GM19099 (cell line): ENCODE measurements at regions not wholly inside any gene's neighbourhood (a gene's known extent, or its start where the extent isn't known, plus 50 kb on each side); places are given as distances from the start of the nearest gene placed in this dataset.

Experiments
- POLR2A ChIP-seq: IDR thresholded peaks from 3 replicates; pipeline ENCODE4 v1.6.1; 2011; ENCODE audit warnings: low read depth; ENCODE audit not compliant: insufficient read length; ENCODE audit errors: extremely low read depth

DNA sequence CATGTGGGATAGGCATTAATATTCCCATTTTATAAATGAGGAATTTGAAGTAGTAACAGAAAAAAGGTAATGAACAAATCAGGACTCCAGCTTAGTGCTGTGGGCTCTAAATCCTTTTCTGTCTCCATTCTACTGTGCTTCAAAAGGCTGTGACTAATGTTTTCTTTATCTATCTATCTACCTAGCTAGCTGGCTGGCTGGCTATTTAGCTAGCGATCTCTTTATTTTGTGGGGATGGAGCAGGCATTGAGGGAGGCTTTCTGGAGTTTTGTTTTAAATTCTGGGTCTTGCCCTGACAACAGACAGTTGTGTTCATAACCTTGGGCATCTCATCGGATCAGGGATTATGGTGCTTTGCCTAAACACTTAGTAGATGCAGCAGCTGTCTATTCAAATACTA, 139.2 kb downstream of the SOX4 start:
- TF ChIP-seq POLR2A = no peak

GRCh38 chr6:21733311-21733710, 139.8 kb downstream of the SOX4 start:
- no peak for TF ChIP-seq POLR2A

GRCh38 chr6:21734204-21734603, 140.7 kb downstream of the SOX4 start:
- TF ChIP-seq POLR2A = no peak

DNA sequence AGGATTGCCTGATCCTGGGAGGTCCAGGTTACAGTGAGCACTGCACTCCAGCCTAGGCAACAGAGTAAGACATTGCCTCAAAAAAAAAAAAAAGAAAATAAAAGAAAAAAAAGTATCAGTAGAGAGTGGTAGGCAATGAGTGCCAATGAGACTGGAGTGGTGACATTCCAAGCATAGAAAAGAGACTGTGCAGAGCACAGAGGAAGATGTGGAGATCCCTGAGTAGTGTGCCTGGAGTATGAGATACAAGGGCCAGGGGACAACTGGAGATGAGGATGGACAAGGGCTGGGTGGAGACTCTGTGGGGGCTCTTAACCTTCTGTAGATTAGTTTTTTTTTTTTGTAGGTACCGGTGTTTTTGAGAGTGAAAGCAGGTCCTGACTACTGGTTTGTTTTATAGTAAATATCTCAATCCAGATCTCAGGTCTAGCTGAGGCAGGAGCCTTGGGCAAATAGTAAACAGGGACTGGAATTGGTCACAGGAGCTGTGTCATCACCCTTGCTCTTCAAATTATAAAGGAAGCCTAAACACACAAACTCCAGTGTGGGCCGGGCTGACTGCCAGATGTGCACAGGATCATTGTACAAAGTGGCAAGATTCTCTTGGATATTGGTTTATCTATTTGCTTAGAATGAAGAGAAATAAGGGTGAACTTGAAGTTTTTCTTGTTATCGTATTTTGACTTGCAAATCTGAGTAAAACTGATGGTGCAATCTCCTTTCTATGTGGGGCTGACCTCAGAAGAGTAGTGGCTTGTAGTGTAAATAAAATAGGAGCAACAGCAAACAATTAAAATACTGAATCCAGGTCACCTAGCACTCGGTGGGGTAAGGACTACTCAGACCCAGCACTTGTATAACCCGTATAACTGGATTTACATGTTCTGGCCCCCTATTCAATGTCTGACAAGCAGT, 144.9 kb downstream of the SOX4 start:
- TF ChIP-seq POLR2A = no peak

- TF ChIP-seq POLR2A = no peak
Observed at GRCh38 chr6:21739241-21739640, 145.7 kb downstream of the SOX4 start.

DNA sequence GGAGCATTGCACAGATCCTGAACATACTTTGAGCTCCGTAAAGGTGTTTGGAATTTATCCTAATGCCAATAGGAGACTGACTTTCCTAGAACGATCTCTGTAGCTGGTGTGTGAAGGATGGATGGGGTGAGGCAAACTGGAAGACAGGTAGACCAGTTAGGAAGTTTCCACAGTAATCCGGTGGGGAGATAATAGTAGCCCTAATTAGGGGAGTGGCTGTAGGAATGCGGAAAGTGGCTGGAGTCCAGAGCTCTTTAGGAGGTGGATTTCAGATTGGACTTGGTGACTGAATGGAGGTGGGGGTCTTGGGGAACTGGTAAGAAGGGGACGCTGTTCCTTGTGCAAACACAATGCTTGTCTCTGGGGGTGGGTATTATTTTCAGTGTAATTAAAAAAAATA, 146.3 kb downstream of the SOX4 start:
- TF ChIP-seq POLR2A = no peak

DNA sequence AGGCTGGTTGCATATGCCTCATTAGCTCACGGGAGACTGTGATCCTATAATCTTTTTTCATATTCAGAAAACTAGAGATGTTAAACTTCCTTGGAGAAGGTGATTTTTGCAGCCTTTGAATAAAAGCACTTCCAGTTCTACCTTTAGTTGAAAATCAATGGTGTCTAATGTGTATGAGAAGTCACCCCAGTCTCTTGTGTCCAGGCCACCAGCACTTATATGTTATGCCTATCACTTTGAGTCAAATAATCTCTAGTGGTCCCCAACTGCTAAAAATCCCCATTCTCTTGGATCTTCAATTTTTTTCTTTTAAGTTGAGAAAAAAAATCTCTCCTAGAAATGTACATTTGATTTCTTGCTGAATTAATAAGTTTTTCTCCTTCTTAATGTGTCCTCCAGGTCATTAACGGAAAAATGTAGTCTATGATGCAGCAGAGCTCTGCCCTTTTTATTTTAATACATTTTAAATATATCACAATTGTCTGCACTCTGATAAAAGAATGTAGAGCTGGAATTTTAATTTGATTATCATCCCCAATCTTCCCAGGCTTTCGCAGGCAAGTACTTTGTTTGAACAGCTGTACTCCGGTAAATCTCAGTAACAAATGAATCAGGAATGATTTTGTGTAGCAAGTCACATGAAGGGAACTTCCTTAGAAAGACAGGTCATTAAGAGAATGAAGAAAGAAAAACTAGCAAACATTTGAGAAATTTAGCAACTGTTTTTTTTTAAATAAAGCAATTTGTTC, 147.0 kb downstream of the SOX4 start:
- TF ChIP-seq POLR2A = no peak

DNA sequence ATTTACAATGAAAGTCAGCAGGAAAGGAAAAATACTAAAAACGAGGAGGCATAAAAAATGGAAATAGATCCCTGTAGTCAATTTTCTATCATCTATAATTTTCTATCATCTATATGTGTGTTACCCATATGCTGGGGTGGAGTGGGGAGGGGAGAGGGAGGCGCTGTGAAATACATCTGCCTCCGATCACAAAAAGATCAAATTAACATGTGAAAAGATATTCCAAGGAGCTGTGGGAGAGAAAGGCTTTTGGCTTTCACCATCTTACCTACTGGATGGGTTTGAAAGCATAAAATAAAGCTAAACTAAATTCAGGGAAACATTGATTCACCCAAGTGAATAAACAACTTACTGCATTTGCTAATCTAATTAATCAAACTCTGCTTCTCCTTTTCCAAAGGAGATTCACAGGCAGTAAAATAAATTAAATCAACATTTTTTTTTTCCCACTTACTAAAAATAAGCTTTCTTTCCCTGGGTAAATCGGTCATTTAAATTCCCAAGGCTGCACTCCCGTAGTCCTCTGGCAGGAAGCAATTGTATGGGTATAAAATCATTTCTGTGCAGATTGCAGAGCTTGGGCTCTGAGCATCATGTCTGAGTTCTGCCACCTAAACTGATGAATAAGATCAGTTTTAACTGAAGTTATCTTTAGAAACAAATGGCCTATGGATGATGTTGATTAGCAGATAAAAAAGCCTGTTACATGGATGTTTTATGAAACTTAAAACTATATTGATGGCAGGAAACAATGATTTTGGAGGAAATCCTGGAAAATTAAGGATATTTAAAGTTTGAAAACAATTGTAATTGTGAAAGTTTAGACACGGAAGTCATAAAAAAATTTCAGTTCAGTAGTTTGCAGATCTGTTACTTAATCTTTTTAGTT, 147.9 kb downstream of the SOX4 start:
- no peak for TF ChIP-seq POLR2A

GRCh38 chr6:21742238-21742660, 148.7 kb downstream of the SOX4 start:
- TF ChIP-seq POLR2A = no peak

DNA sequence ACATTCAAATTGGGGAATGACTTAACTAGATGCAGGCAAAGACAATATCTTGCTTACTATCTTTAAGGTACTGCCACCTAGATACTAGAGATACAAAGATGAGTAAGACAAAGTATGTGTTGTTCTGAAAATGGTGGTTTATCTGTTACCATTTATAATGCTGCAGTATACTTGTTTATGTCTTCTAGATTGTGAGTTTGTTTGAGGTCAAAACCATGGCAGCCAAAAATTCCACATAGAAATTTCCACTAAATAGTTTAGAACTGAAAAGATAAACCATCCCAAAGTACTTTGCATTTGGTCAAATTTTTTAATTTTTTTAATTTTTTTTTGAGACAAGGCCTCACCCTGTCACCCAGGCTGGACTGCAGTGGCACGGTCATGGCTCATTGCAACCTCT, 150.8 kb downstream of the SOX4 start:
- no peak for TF ChIP-seq POLR2A

- TF ChIP-seq POLR2A = no peak
Observed at GRCh38 chr6:21745543-21746337, 152.2 kb downstream of the SOX4 start.

- TF ChIP-seq POLR2A = no peak
Observed at GRCh38 chr6:21747441-21747840, 153.9 kb downstream of the SOX4 start.

DNA sequence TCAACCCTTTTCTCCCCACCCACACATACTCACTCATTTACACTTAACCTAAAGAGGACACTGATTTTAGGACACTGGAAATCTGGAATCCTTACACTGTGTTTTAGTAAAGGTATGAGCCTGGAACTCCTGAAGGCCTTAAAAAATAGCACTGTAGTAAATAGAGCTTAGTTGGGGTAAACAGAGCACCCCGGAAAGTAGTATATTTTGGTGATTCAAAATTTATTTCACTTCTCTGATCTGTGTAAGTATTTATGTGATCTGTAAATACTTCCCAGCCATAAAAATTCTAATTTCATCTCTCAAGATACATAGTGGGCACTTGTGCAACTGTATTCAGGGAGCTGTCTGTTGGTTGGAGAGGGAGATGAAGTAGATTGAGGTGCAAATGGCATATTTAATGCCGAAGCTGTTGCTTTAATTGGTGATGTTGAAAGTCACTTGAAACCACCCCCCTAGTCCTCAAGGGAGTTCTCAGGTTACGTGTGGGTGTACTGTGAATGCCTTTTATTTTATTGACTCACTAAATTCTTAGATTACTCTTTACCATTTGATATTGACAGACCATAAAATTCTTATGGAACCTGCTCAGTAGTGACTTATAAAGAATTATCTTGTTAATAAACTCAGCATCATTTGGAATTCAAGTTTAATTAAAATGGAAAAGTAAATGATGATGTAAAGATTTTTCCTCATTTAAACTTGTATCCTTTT, 154.9 kb downstream of the SOX4 start:
- no peak for TF ChIP-seq POLR2A

DNA sequence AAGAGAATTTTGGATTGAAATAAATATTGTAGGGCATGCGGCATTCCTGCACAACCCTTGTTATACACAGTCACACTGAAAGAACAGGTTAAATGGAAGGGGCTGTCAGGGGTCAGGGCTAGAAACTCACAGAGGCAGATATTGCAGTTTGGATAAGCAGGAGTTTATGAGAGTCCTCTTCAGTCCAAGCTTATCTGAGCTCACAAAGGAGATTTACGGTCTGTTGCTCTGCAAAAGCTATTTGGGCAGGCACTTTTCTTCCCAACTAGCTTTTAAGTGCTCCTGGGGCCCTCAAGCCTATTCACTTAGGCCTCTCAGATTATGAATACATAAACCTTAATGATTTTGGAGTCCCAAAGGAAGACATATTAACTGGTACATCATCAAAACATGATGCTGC, 156.2 kb downstream of the SOX4 start:
- no peak for TF ChIP-seq POLR2A
